Neural crest cell (in vitro differentiated cells): ENCODE measurements at regions not wholly inside any gene's neighbourhood (a gene's known extent, or its start where the extent isn't known, plus 50 kb on each side); places are given as distances from the start of the nearest gene placed in this dataset.

ENCODE experiments used
- DNase-seq: peaks from one replicate; pipeline ENCODE4 v3.0.0; 2021; ENCODE audit warnings: low read depth, mixed read lengths, low spot score
- H3K27ac Mint-ChIP-seq: one replicate; pipeline ENCODE4 v1.8.0; 2021; ENCODE audit warnings: mild to moderate bottlenecking, mixed read lengths; ENCODE audit not compliant: unreplicated experiment
- H3K27me3 Mint-ChIP-seq: 2 replicates; pipeline ENCODE4 v1.8.0; 2021; ENCODE audit warnings: low read depth, mild to moderate bottlenecking, mixed read lengths
- H3K36me3 Mint-ChIP-seq: 2 replicates; pipeline ENCODE4 v1.8.0; 2021; ENCODE audit warnings: low read depth, mild to moderate bottlenecking, mixed read lengths
- H3K4me1 Mint-ChIP-seq: 2 replicates; pipeline ENCODE4 v1.8.0; 2021; ENCODE audit warnings: mixed read lengths
- H3K4me3 Mint-ChIP-seq: one replicate; pipeline ENCODE4 v1.8.0; 2021; ENCODE audit warnings: mild to moderate bottlenecking, mixed read lengths
- H3K9me3 Mint-ChIP-seq: 2 replicates; pipeline ENCODE4 v1.8.0; 2021; ENCODE audit warnings: mixed read lengths
- CTCF ChIP-seq: fragments of 200-600 bp; sonication (generic); conservative IDR thresholded peaks from 2 replicates; pipeline ENCODE4 v1.5.0; 2021; ENCODE audit warnings: antibody characterized with exemption, mild to moderate bottlenecking

DNA sequence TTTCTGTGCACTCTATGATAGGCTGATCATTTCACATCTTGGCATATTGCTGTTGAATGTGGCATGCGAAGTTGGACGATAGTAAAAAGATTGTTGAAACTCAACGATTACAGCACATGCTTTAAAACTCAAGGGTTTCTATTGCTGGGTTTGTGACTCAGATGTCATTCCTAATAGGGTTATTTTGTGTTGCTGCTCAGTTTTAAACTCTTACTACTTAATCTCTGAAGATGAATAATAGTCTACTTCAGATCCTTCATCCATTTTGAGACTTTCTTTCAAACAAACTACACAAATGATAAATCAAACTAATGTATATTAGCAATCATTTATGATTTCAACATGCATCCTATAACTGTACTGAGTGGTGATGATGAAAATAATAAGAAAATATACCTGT lies 71.3 kb upstream of the MBNL1 start:
- Mint-ChIP-seq H3K36me3 (no peaks in the 10 kb centered on the region), H3K27me3 (no peaks in the 10 kb centered on the region), H3K4me1 (no peaks in the 10 kb centered on the region), H3K4me3 (no peak overlapping the region), H3K9me3 (no peaks in the 10 kb centered on the region), H3K27ac (no peak overlapping the region)
- no peak for DNase-seq
- no peak for TF ChIP-seq CTCF

DNA sequence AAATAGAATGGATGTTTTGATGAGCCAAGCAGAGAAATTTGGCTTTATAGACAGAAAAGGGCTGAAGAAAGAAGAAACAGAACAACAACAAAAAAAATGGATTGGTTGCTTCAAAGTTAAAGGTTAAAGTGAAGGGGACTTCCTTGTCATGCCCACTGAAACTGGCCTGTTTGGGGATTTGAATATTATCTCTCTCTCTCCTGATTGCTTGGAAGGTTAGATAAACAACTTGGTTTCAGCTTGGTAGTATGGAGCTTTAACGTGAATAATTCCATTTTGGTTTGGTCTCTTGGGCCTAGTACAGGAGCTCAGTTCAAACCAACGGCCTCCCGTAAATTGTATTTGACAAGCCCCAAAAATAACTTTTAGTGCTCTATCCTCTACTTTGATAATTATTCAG lies 70.8 kb upstream of the MBNL1 start:
- Mint-ChIP-seq H3K27me3 (no peaks in the 10 kb centered on the region), H3K9me3 (no peaks in the 10 kb centered on the region), H3K4me1 (no peaks in the 10 kb centered on the region), H3K36me3 (no peaks in the 10 kb centered on the region), H3K4me3 (no peak overlapping the region), H3K27ac (no peak overlapping the region)
- DNase-seq, result no peak
- no peak for TF ChIP-seq CTCF

GRCh38 chr3:152198665-152199064 lies 70.1 kb upstream of the MBNL1 start:
- DNase-seq, result no peak
- no peak overlapping the region for H3K27ac Mint-ChIP-seq
- H3K9me3 Mint-ChIP-seq, result no peaks in the 10 kb centered on the region
- H3K4me3 Mint-ChIP-seq, result no peak overlapping the region
- no peaks in the 10 kb centered on the region for H3K36me3 Mint-ChIP-seq
- no peak for TF ChIP-seq CTCF
- H3K27me3 Mint-ChIP-seq, result no peaks in the 10 kb centered on the region
- no peaks in the 10 kb centered on the region for H3K4me1 Mint-ChIP-seq

- Mint-ChIP-seq H3K27ac (no peak overlapping the region), H3K9me3 (no peaks in the 10 kb centered on the region), H3K27me3 (no peaks in the 10 kb centered on the region), H3K36me3 (no peaks in the 10 kb centered on the region), H3K4me3 (no peak overlapping the region), H3K4me1 (no peaks in the 10 kb centered on the region)
- DNase-seq, result no peak
- TF ChIP-seq CTCF, result no peak
Measured at GRCh38 chr3:152199102-152199840, 69.5 kb upstream of the MBNL1 start.

GRCh38 chr3:152200476-152201420 lies 68.0 kb upstream of the MBNL1 start:
- no peak for DNase-seq
- H3K4me1 Mint-ChIP-seq, result no peaks in the 10 kb centered on the region

More at GRCh38 chr3:152200476-152201420, 68.0 kb upstream of the MBNL1 start:
- Mint-ChIP-seq H3K9me3 (no peaks in the 10 kb centered on the region), H3K4me3 (no peak overlapping the region), H3K27me3 (no peaks in the 10 kb centered on the region), H3K27ac (no peak overlapping the region), H3K36me3 (no peaks in the 10 kb centered on the region)
- no peak for TF ChIP-seq CTCF
